GM12878 (cell line): ENCODE measurements at regions not wholly inside any gene's neighbourhood (a gene's known extent, or its start where the extent isn't known, plus 50 kb on each side); places are given as distances from the start of the nearest gene placed in this dataset.

ENCODE experiments used
- E2F8 ChIP-seq: fragments of 450-650 bp; IDR thresholded peaks from 2 replicates; pipeline ENCODE4 v1.6.1; 2018; ENCODE audit warnings: mild to moderate bottlenecking, low read depth, moderate library complexity; ENCODE audit not compliant: partially characterized antibody
- NR2C2 ChIP-seq: IDR thresholded peaks from 2 replicates; pipeline ENCODE4 v1.6.1; 2011; ENCODE audit warnings: borderline replicate concordance, low read depth; ENCODE audit not compliant: control insufficient read depth, insufficient read length
- ZBTB4 ChIP-seq: fragments of 450-650 bp; formaldehyde crosslinking; IDR thresholded peaks from 2 replicates; pipeline ENCODE4 v1.4.0; 2022; ENCODE audit warnings: mild to moderate bottlenecking, moderate library complexity
- TF ChIP-seq, protein P1 (sequence below): fragments of 450-650 bp; IDR thresholded peaks from 2 replicates; pipeline ENCODE4 v1.6.1; 2017; ENCODE audit warnings: mild to moderate bottlenecking

DNA sequence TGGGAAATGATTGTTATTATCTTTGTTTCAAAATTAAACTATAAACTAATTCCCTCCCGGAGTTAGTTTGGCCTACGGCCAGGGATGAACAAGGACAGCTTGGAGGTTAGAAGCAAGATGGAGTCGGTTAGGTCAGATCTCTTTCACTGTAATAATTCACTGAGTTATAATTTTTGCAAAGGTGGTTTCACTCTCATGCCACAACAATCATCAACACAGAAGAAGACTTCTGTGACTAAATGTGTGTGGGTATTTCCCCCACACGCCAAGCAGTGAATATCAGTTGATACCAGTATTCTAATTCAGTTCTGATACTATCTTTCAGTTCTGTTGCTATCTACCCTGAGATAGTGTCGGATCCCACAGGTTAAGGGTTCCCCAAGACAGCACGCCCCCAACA, 215.1 kb downstream of the S1PR1 start (continued):
- TF ChIP-seq, protein P1, sequence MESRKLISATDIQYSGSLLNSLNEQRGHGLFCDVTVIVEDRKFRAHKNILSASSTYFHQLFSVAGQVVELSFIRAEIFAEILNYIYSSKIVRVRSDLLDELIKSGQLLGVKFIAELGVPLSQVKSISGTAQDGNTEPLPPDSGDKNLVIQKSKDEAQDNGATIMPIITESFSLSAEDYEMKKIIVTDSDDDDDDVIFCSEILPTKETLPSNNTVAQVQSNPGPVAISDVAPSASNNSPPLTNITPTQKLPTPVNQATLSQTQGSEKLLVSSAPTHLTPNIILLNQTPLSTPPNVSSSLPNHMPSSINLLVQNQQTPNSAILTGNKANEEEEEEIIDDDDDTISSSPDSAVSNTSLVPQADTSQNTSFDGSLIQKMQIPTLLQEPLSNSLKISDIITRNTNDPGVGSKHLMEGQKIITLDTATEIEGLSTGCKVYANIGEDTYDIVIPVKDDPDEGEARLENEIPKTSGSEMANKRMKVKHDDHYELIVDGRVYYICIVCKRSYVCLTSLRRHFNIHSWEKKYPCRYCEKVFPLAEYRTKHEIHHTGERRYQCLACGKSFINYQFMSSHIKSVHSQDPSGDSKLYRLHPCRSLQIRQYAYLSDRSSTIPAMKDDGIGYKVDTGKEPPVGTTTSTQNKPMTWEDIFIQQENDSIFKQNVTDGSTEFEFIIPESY = no peak
- no peak for TF ChIP-seq NR2C2
- TF ChIP-seq ZBTB4 = peak; percentile 79; the same call in 1 of the 2 replicates
- no peak for TF ChIP-seq E2F8
